ENCODE measurements at regions not wholly inside any gene's neighbourhood (a gene's known extent, or its start where the extent isn't known, plus 50 kb on each side); places are given as distances from the start of the nearest gene placed in this dataset.
A peak's percentile ranks its signal among the peaks of the same experiment; 100 is the strongest.

- no peak for FAIRE-seq
- intact Hi-C loops (cut with DNase I) = no loop called here
Measured at GRCh38 chr17:69725146-69725545, 310.6 kb downstream of the MAP2K6 start.

GRCh38 chr17:69728816-69729215 lies 314.3 kb downstream of the MAP2K6 start:
- no peak for ATAC-seq
- no peak for TF ChIP-seq CTCF (IDR thresholded peaks at IDR 0.05)
- Histone ChIP-seq H3K9me3 (no peaks in the 10 kb centered on the region), H3K4me3 (no peak overlapping the region), H3K27ac (no peak overlapping the region), H3K4me1 (peaks cover 0 to 5% (median 0%) of the 10 kb centered on the region in 3 donors), H3K27me3 (no peaks in the 10 kb centered on the region), H3K36me3 (no peaks in the 10 kb centered on the region)
- intact Hi-C loops (cut with DNase I) = no loop called here
- FAIRE-seq = no peak
- WGBS, 2 donors = 85 to 100% methylated on average over 2 of the region's 2 CpGs
- no peak for DNase-seq

More at GRCh38 chr17:69725146-69725545, 310.6 kb downstream of the MAP2K6 start:
- Histone ChIP-seq H3K27ac (no peak overlapping the region), H3K36me3 (no peaks in the 10 kb centered on the region), H3K4me1 (peaks cover 0 to 5% (median 0%) of the 10 kb centered on the region in 3 donors), H3K9me3 (no peaks in the 10 kb centered on the region), H3K27me3 (no peaks in the 10 kb centered on the region), H3K4me3 (no peak overlapping the region)
- DNase-seq (no peak), ATAC-seq (no peak)
- 75 to 77% methylated on average over 3 of the region's 3 CpGs for WGBS, 2 donors
- no peak for TF ChIP-seq CTCF (IDR thresholded peaks at IDR 0.05)

GRCh38 chr17:69729944-69730343 lies 315.4 kb downstream of the MAP2K6 start:
- FAIRE-seq (no peak), DNase-seq (no peak), ATAC-seq (no peak)
- Histone ChIP-seq H3K4me3 (no peak overlapping the region), H3K4me1 (peaks cover 0 to 5% (median 0%) of the 10 kb centered on the region in 3 donors), H3K36me3 (no peaks in the 10 kb centered on the region), H3K9me3 (no peaks in the 10 kb centered on the region), H3K27me3 (no peaks in the 10 kb centered on the region), H3K27ac (no peak overlapping the region)
- no peak for TF ChIP-seq CTCF (IDR thresholded peaks at IDR 0.05)
- intact Hi-C loops (cut with DNase I) = no loop called here

GRCh38 chr17:69732272-69732918 lies 317.9 kb downstream of the MAP2K6 start:
- H3K9me3 ChIP-seq = no peaks in the 10 kb centered on the region
- no peaks in the 10 kb centered on the region for H3K36me3 ChIP-seq
- no peaks in the 10 kb centered on the region for H3K27me3 ChIP-seq
- DNase-seq (no peak), FAIRE-seq (no peak), ATAC-seq (no peak)
- 89 to 93% methylated on average over 3 of the region's 3 CpGs for WGBS, 2 donors
- no peak for TF ChIP-seq CTCF (IDR thresholded peaks at IDR 0.05)
- intact Hi-C loops (cut with DNase I) = no loop called here
- H3K4me1 ChIP-seq = peaks cover 0 to 5% (median 0%) of the 10 kb centered on the region in 3 donors
- H3K4me3 ChIP-seq = no peak overlapping the region
- H3K27ac ChIP-seq = no peak overlapping the region

GRCh38 chr17:69733171-69734012 lies 318.9 kb downstream of the MAP2K6 start:
- no peak overlapping the region for H3K27ac ChIP-seq
- no peak overlapping the region for H3K4me3 ChIP-seq
- ATAC-seq (peak in 1 of 4 donors; percentile 47), FAIRE-seq (no peak), DNase-seq (no peak)
- 68 to 78% methylated on average over 3 of the region's 3 CpGs for WGBS, 2 donors
- intact Hi-C loops (cut with DNase I) = no loop called here
- no peaks in the 10 kb centered on the region for H3K9me3 ChIP-seq
- H3K27me3 ChIP-seq = no peaks in the 10 kb centered on the region
- peaks cover 0 to 5% (median 0%) of the 10 kb centered on the region in 3 donors for H3K4me1 ChIP-seq
- H3K36me3 ChIP-seq = no peaks in the 10 kb centered on the region
- TF ChIP-seq CTCF (IDR thresholded peaks at IDR 0.05) = no peak
